ENCODE measurements at regions not wholly inside any gene's neighbourhood (a gene's known extent, or its start where the extent isn't known, plus 50 kb on each side); places are given as distances from the start of the nearest gene placed in this dataset.

DNA sequence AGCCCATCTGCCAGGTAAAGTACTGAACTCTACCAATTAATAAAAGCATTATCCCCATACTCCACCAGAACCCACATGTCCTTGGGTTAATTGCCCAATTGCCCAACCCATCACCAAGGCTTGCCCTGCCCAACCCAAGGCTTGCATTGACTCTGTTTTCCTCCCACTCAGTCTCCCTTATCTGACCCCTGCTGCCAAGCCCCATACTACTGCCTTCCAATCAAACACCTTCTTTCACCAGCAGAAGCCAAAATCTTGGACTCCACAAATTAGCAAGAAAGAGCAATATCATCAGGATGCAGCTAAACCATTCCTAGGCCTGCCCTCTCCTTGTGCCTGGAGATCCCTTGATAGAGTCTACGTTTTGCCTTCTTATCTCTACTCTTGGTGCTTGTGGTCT is 602.9 kb downstream of the NTRK3 start:
- TF ChIP-seq, protein P1, sequence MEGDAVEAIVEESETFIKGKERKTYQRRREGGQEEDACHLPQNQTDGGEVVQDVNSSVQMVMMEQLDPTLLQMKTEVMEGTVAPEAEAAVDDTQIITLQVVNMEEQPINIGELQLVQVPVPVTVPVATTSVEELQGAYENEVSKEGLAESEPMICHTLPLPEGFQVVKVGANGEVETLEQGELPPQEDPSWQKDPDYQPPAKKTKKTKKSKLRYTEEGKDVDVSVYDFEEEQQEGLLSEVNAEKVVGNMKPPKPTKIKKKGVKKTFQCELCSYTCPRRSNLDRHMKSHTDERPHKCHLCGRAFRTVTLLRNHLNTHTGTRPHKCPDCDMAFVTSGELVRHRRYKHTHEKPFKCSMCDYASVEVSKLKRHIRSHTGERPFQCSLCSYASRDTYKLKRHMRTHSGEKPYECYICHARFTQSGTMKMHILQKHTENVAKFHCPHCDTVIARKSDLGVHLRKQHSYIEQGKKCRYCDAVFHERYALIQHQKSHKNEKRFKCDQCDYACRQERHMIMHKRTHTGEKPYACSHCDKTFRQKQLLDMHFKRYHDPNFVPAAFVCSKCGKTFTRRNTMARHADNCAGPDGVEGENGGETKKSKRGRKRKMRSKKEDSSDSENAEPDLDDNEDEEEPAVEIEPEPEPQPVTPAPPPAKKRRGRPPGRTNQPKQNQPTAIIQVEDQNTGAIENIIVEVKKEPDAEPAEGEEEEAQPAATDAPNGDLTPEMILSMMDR (tag by site-specific recombination; IDR thresholded peaks at IDR 0.05), result no peak
- TF ChIP-seq ZNF626 (tag by site-specific recombination; IDR thresholded peaks at IDR 0.05), result no peak
- TF ChIP-seq ZNF768 (tag by site-specific recombination; IDR thresholded peaks at IDR 0.05), result no peak
- no peak for TF ChIP-seq ZNF311 (tag by site-specific recombination; IDR thresholded peaks at IDR 0.05; ENCODE audit: borderline replicate concordance)
- TF ChIP-seq, protein P2, sequence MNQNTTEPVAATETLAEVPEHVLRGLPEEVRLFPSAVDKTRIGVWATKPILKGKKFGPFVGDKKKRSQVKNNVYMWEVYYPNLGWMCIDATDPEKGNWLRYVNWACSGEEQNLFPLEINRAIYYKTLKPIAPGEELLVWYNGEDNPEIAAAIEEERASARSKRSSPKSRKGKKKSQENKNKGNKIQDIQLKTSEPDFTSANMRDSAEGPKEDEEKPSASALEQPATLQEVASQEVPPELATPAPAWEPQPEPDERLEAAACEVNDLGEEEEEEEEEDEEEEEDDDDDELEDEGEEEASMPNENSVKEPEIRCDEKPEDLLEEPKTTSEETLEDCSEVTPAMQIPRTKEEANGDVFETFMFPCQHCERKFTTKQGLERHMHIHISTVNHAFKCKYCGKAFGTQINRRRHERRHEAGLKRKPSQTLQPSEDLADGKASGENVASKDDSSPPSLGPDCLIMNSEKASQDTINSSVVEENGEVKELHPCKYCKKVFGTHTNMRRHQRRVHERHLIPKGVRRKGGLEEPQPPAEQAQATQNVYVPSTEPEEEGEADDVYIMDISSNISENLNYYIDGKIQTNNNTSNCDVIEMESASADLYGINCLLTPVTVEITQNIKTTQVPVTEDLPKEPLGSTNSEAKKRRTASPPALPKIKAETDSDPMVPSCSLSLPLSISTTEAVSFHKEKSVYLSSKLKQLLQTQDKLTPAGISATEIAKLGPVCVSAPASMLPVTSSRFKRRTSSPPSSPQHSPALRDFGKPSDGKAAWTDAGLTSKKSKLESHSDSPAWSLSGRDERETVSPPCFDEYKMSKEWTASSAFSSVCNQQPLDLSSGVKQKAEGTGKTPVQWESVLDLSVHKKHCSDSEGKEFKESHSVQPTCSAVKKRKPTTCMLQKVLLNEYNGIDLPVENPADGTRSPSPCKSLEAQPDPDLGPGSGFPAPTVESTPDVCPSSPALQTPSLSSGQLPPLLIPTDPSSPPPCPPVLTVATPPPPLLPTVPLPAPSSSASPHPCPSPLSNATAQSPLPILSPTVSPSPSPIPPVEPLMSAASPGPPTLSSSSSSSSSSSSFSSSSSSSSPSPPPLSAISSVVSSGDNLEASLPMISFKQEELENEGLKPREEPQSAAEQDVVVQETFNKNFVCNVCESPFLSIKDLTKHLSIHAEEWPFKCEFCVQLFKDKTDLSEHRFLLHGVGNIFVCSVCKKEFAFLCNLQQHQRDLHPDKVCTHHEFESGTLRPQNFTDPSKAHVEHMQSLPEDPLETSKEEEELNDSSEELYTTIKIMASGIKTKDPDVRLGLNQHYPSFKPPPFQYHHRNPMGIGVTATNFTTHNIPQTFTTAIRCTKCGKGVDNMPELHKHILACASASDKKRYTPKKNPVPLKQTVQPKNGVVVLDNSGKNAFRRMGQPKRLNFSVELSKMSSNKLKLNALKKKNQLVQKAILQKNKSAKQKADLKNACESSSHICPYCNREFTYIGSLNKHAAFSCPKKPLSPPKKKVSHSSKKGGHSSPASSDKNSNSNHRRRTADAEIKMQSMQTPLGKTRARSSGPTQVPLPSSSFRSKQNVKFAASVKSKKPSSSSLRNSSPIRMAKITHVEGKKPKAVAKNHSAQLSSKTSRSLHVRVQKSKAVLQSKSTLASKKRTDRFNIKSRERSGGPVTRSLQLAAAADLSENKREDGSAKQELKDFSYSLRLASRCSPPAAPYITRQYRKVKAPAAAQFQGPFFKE (tag by site-specific recombination; IDR thresholded peaks at IDR 0.05; ENCODE audit: borderline replicate concordance), result no peak
- no peak for TF ChIP-seq ZNF561 (tag by site-specific recombination; IDR thresholded peaks at IDR 0.05; ENCODE audit: borderline replicate concordance)
- no peak for TF ChIP-seq TCF7L2 (IDR thresholded peaks at IDR 0.05; ENCODE audit: borderline replicate concordance, low read depth, low read length)
